Adrenal gland (tissue), 9 donors: ENCODE measurements at regions not wholly inside any gene's neighbourhood (a gene's known extent, or its start where the extent isn't known, plus 50 kb on each side); places are given as distances from the start of the nearest gene placed in this dataset.

Experiments
- DNase-seq, 7 donors: peaks; one replicate each; pipeline ENCODE4 v3.0.0-alpha.2; 2019 to 2020
- H3K27ac ChIP-seq, 5 donors: fragments of 200-600 bp; sonication (generic) in 4 of 5; 1 replicate in 3 of 5; 2 replicates in 2 of 5; pipeline versions ENCODE4 v1.5.1 to v1.8.0; 2016 to 2020; ENCODE audit warnings: mild to moderate bottlenecking in 1 of 5
- H3K27me3 ChIP-seq: fragments of 200-600 bp; 2 replicates; pipeline ENCODE4 v1.8.0; 2021
- H3K36me3 ChIP-seq, 2 donors: fragments of 200-600 bp; replicated peaks in 1 of 2; 1 replicate in 1 of 2; 2 replicates in 1 of 2; pipeline versions ENCODE4 v1.5.1 to v1.8.0; 2018 to 2022
- H3K4me1 ChIP-seq, 2 donors: fragments of 200-600 bp; replicated peaks in 1 of 2; 1 replicate in 1 of 2; 2 replicates in 1 of 2; pipeline versions ENCODE4 v1.5.1 to v1.8.0; 2018 to 2021
- H3K4me3 ChIP-seq, 4 donors: fragments of 200-600 bp; sonication (generic) in 3 of 4; one replicate each; pipeline ENCODE4 v1.5.1; 2016 to 2018
- H3K9me3 ChIP-seq, 3 donors: fragments of 200-600 bp; sonication (generic) in 1 of 3; replicated peaks in 1 of 3; 1 replicate in 2 of 3; 2 replicates in 1 of 3; pipeline versions ENCODE4 v1.5.1 to v1.8.0; 2016 to 2021
- POLR2A ChIP-seq, 2 donors: fragments of 450-650 bp; IDR thresholded peaks; one replicate each; pipeline ENCODE4 v1.6.1; 2017; ENCODE audit warnings: antibody characterized with exemption in 2 of 2, mild to moderate bottlenecking in 2 of 2, moderate library complexity in 1 of 2
- WGBS, 4 donors: extraction: QIAGEN DNeasy Blood & Tissue Kit in 2 of 4; methylation state at CpG; one replicate each; pipeline versions ENCODE4 v1.1.5 to v1.1.7; 2013 to 2017; 5-methylcytosine and 5-hydroxymethylcytosine counted together
- intact Hi-C, 2 donors: fragments of 100-400 bp; cut with DNase I; formaldehyde crosslinking; loops; one replicate each; pipeline versions ENCODE4 v1.14.1 to v1.15.0; 2022 to 2023
- TF ChIP-seq, protein P1 (sequence below), 6 experiments: fragments of 450-650 bp in 4 of 6; fragments of 200-600 bp in 2 of 6; sonication (generic) in 1 of 6; IDR thresholded peaks; 1 replicate in 5 of 6; 2 replicates in 1 of 6; pipeline versions ENCODE4 v1.5.1 to v1.8.0; 2016 to 2021; ENCODE audit warnings: antibody characterized with exemption in 6 of 6, mild to moderate bottlenecking in 2 of 6, moderate library complexity in 1 of 6
- donor health status: healthy with polysubstance abuse.
- donor health status: Bipolar disorder and iron deficiency.
- donor health status: DM: yes; HTN: yes; CAD: no.
- donor health status: DM: no; HTN: no; CAD: no.
- donor health status: DM: no; HTN: no; CAD: no.

GRCh38 chr7:112646783-112647182 lies 143.4 kb downstream of the TMEM168 start:
- H3K36me3 ChIP-seq, result no peaks in the 10 kb centered on the region
- H3K9me3 ChIP-seq, result peaks cover 0 to 5% (median 0%) of the 10 kb centered on the region in 3 donors
- TF ChIP-seq, protein P1, sequence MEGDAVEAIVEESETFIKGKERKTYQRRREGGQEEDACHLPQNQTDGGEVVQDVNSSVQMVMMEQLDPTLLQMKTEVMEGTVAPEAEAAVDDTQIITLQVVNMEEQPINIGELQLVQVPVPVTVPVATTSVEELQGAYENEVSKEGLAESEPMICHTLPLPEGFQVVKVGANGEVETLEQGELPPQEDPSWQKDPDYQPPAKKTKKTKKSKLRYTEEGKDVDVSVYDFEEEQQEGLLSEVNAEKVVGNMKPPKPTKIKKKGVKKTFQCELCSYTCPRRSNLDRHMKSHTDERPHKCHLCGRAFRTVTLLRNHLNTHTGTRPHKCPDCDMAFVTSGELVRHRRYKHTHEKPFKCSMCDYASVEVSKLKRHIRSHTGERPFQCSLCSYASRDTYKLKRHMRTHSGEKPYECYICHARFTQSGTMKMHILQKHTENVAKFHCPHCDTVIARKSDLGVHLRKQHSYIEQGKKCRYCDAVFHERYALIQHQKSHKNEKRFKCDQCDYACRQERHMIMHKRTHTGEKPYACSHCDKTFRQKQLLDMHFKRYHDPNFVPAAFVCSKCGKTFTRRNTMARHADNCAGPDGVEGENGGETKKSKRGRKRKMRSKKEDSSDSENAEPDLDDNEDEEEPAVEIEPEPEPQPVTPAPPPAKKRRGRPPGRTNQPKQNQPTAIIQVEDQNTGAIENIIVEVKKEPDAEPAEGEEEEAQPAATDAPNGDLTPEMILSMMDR (IDR thresholded peaks at IDR 0.05), result no peak
- TF ChIP-seq POLR2A (IDR thresholded peaks at IDR 0.05), result no peak
- 17 to 54% (median 36%) methylated on average over 1 to 5 of the region's 5 CpGs for WGBS, 4 donors
- no peaks in the 10 kb centered on the region for H3K27me3 ChIP-seq
- H3K4me1 ChIP-seq, result no peaks in the 10 kb centered on the region
- H3K27ac ChIP-seq, result no peak overlapping the region
- no peak for DNase-seq
- no peak overlapping the region for H3K4me3 ChIP-seq
- intact Hi-C loops, result no loop called here

DNA sequence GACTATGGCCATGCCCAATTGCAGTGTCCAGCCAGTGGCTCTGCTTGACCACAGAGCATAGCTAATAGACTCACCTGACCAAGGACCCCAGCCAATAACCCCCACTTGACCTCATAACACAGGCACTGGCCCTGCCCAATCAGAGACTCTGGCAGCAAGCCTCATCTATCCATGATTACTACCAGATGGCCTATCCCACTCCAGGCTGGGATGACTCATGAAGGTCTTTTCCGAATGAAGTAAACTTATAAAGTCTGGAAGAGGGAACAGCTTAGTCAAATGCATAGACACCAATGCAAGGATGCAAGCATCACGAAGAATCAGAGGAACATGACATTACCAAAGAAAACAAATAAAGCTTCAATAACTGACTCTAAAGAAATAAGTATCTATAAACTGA lies 141.4 kb downstream of the TMEM168 start:
- Histone ChIP-seq H3K36me3 (no peaks in the 10 kb centered on the region), H3K27me3 (no peaks in the 10 kb centered on the region), H3K27ac (no peak overlapping the region), H3K4me1 (no peaks in the 10 kb centered on the region), H3K4me3 (no peak overlapping the region), H3K9me3 (peaks cover 0 to 5% (median 0%) of the 10 kb centered on the region in 3 donors)
- DNase-seq, result no peak
- TF ChIP-seq, protein P1 (IDR thresholded peaks at IDR 0.05), result no peak
- no peak for TF ChIP-seq POLR2A (IDR thresholded peaks at IDR 0.05)
- intact Hi-C loops, result no loop called here
- 71 to 91% (median 83%) methylated on average over 2 of the region's 2 CpGs for WGBS, 4 donors

DNA sequence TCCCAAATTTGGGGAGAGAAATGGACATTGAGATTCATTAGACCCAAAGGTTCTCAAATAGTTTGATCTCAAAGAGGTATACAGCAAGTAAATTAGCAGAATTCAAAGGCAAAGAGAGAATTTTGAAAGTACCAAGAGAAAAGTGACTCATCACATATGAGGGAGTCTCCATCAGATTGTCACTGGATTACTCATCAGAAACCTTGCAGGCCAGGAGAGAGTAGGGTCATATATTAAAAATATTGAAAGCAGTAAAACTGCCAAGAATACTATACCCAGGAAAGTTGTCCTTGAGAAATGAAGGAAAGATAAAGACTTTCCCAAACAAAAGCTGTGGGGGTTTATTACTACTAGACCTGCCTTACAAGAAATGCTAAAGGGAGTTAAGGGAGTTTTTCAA lies 140.6 kb downstream of the TMEM168 start:
- Histone ChIP-seq H3K27ac (no peak overlapping the region), H3K36me3 (no peaks in the 10 kb centered on the region), H3K9me3 (peaks cover 0 to 5% (median 0%) of the 10 kb centered on the region in 3 donors), H3K4me3 (no peak overlapping the region), H3K27me3 (no peaks in the 10 kb centered on the region), H3K4me1 (no peaks in the 10 kb centered on the region)
- DNase-seq, result no peak
- intact Hi-C loops, result no loop called here
- TF ChIP-seq, protein P1 (IDR thresholded peaks at IDR 0.05), result no peak
- TF ChIP-seq POLR2A (IDR thresholded peaks at IDR 0.05), result no peak

DNA sequence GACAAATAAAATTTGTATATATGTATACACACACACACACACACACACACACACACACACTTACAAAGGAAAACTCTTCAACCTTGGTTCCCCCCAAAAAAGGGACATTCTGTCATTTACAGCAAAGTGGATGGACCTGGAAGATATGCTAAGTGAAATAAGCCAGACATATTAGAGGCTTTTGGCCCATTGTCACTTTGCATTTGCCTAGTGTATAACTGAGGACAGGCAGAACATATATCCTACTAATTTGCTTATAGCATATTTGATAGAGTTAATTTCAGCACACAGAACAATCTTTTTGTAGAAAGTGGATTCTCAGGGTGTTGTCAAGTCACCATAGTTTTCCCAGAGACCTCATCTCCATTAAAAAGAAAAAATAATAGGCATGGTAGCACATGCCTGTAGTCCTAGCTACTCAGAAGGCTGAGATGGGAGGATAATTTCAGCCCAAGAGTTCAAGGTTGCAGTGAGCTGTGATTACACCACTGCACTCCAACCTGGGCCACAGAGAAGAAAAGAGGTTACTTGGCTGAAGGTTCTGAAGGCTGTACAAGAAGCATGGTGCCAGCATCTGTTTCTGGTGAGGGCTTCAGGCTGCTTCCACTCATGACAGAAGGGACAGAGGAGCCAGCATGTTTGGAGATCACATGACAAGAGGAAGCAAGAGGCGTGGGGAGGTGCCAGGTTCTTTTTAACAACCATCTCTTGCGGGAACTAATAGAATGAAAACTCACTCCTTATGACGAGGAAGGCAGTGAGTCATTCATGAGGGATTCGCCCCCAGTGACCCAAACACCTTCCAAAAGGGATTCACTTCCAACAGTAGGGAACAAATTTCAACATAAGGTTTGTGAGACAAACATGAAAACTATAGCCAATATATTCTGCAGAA lies 135.6 kb downstream of the TMEM168 start:
- no peak for DNase-seq
- H3K4me1 ChIP-seq, result no peaks in the 10 kb centered on the region
- no peaks in the 10 kb centered on the region for H3K27me3 ChIP-seq
- H3K27ac ChIP-seq, result no peak overlapping the region
- no peak for TF ChIP-seq POLR2A (IDR thresholded peaks at IDR 0.05)
- TF ChIP-seq, protein P1 (IDR thresholded peaks at IDR 0.05), result no peak
- WGBS, 4 donors, result 65 to 72% (median 67%) methylated on average over 4 of the region's 4 CpGs
- H3K36me3 ChIP-seq, result no peaks in the 10 kb centered on the region
- intact Hi-C loops, result no loop called here
- no peaks in the 10 kb centered on the region for H3K9me3 ChIP-seq
- H3K4me3 ChIP-seq, result no peak overlapping the region
